ENCODE measurements at regions not wholly inside any gene's neighbourhood (a gene's known extent, or its start where the extent isn't known, plus 50 kb on each side); places are given as distances from the start of the nearest gene placed in this dataset.

DNA sequence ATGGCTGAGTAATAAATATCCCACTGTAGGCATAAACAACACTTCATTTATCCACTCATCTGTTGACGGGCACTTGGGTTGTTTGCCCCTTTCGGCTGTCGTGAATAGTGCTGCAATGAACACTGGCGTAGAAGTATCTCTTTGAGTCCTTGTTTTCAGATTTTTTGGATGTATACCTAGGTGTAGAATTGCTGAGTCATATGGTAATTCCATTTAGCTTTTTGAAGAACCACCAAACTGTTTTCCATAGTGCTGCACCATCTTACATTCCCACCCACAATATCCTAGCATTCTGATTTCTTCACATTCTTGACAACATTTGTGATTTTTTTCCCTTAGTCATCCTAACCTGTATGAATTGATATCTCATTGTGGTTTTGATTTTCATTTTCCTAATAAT, 109.0 kb downstream of the NXNL2 start:
- no peaks in the 10 kb centered on the region for H3K4me1 ChIP-seq (ENCODE audit: control insufficient read depth, insufficient read depth, low read length)
- H3K27ac ChIP-seq (ENCODE audit: low read depth, low read length): no peak overlapping the region
- no peak overlapping the region for H3K4me3 ChIP-seq (ENCODE audit: low read depth, low read length)
- no peak overlapping the region for H3K9ac ChIP-seq (ENCODE audit: low read depth, low read length)
- peaks cover 2% of the 10 kb centered on the region; the same call in 1 of the 2 replicates for H3K9me3 ChIP-seq (ENCODE audit: control insufficient read depth, insufficient read depth, low read length)
- H3K36me3 ChIP-seq (ENCODE audit: control insufficient read depth, insufficient read depth, low read length): no peaks in the 10 kb centered on the region
- H3K27me3 ChIP-seq (ENCODE audit: control insufficient read depth, insufficient read depth, low read length): no peaks in the 10 kb centered on the region

DNA sequence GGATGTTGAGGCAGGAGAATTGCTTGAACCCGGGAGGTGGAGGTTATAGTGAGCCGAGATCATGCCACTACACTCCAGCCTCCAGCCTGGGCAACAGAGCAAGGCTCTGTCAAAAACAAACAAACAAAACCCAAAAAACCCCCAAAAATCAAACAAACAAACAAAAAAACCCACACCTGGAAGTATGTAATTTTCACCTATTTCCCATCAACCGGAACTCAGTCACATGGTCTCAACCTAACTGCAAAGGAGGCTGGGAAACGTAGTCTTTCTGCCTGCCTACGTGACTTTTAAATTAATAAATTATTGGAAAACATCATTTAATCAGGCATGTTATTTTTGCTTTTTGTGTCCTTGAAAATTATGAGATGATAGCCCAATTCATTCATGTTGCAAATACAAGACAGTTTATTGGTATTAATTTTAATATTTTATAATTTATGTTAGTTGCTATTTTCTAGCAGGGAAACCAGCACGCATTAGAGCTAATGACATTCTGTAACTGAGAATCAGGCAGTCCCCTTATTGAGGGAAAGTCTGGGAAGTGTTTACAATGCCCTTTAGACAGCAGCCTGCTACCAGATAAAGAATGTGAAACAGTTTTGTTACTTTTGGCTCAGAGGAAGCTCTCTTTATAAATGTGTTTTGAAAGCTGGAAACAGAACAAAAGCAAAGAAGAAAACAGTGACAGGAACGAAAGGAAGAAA, 110.3 kb downstream of the NXNL2 start:
- no peaks in the 10 kb centered on the region for H3K36me3 ChIP-seq (ENCODE audit: control insufficient read depth, insufficient read depth, low read length)
- H3K9ac ChIP-seq (ENCODE audit: low read depth, low read length): no peak overlapping the region
- no peak overlapping the region for H3K27ac ChIP-seq (ENCODE audit: low read depth, low read length)
- H3K4me3 ChIP-seq (ENCODE audit: low read depth, low read length): no peak overlapping the region
- H3K4me1 ChIP-seq (ENCODE audit: control insufficient read depth, insufficient read depth, low read length): no peaks in the 10 kb centered on the region
- peaks cover 2% of the 10 kb centered on the region; the same call in 1 of the 2 replicates for H3K9me3 ChIP-seq (ENCODE audit: control insufficient read depth, insufficient read depth, low read length)
- H3K27me3 ChIP-seq (ENCODE audit: control insufficient read depth, insufficient read depth, low read length): no peaks in the 10 kb centered on the region

DNA sequence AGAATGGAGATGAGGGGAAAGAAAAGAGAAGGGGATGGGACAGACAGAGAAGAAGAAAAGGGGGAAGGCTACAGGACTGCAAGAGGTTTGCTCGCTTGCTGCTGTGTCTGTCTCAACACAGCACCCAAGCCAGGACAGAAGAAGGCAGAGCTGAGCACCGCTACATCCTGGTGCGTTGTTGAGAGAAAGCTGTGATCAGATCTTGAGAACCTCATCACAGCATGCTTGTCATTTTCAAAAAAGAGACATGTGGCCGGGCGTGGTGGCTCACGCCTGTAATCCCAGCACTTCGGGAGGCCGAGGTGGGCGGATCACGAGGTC, 110.9 kb downstream of the NXNL2 start:
- Histone ChIP-seq H3K4me1 (ENCODE audit: control insufficient read depth, insufficient read depth, low read length) (no peaks in the 10 kb centered on the region), H3K27me3 (ENCODE audit: control insufficient read depth, insufficient read depth, low read length) (no peaks in the 10 kb centered on the region), H3K9ac (ENCODE audit: low read depth, low read length) (no peak overlapping the region), H3K4me3 (ENCODE audit: low read depth, low read length) (no peak overlapping the region), H3K27ac (ENCODE audit: low read depth, low read length) (no peak overlapping the region), H3K36me3 (ENCODE audit: control insufficient read depth, insufficient read depth, low read length) (no peaks in the 10 kb centered on the region), H3K9me3 (ENCODE audit: control insufficient read depth, insufficient read depth, low read length) (peaks cover 2% of the 10 kb centered on the region; the same call in 1 of the 2 replicates)

DNA sequence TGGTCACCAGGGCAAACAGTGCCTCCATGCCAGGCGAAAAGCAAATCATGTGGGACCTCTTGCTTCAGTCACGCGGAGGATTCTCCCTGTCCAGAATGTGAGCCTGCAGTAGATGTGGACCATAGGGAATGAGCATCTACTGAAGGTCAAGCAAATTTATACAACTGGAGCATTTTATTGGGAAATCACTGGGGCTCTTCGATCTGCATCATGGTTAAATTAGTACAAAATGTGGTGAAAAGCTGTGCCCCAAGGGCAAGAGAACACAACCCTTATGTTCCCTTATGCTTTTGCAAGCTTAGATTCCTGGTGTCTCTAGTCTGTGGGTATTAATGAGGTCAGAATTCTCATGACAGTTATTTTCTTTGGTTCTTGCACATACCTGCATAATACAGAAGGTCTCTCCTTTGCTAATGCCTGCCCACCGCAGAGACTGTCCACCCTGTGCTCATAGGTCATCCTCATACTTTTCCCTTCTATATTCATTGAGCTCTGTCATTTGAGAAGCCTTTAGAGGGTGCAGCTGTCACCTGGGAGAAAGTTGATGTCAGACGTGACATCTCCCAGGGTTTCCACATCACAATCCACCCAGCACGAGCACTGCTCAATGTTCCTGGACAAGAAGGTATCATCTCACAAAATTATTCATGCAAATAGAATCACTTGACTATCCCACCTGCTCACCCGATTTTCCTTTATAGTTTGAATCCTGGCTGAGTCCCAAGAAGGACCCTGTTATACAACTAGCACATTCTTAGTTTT, 111.7 kb downstream of the NXNL2 start:
- Histone ChIP-seq H3K27me3 (ENCODE audit: control insufficient read depth, insufficient read depth, low read length) (no peaks in the 10 kb centered on the region), H3K4me3 (ENCODE audit: low read depth, low read length) (no peak overlapping the region), H3K36me3 (ENCODE audit: control insufficient read depth, insufficient read depth, low read length) (no peaks in the 10 kb centered on the region), H3K9me3 (ENCODE audit: control insufficient read depth, insufficient read depth, low read length) (peaks cover 2% of the 10 kb centered on the region; the same call in 1 of the 2 replicates), H3K9ac (ENCODE audit: low read depth, low read length) (no peak overlapping the region), H3K4me1 (ENCODE audit: control insufficient read depth, insufficient read depth, low read length) (no peaks in the 10 kb centered on the region), H3K27ac (ENCODE audit: low read depth, low read length) (no peak overlapping the region)

DNA sequence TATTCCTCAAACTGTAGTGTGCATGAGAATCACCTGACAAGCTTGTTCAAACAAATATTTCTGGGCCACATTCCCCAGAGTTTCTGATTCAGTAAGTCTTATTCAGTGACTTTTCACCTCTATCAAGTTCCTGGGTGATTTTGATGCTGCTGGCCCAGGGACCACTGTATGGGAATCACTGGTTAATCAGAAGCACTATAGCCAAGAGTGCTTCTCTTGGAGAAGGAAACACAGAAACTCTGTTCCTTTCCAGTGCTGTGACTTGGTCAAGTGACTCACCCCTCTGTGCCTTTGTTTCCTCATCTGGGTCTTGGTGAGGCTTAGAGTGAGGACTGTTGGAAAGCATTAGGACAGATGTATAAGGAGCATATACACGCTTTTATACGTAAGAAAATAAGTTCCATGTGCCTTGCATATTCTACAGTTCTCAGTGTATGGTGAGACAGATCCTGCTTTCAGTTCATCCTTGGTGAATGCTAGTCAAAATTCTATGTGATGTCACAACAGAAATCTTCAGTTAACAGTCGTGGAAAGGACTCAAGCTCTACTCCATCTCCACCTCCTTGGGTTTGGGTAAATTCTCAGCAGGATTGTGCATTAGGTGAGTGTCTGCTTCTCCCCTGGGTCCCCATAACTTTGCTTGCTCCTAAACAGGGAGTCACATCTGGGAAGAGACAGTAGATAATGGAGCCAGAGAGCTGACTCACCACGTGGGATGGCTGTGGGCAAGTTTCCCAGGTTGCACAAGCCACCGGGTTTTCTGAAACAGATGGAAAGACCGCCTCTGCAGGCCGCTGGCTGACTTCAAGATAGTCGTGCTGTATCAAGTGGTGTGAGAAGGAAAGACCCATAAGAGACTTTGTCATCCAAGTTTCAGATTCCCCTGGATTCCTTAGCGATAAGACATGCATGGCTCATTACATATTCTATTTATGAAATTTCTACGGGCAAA, 117.0 kb downstream of the NXNL2 start:
- H3K9ac ChIP-seq (ENCODE audit: low read depth, low read length): no peak overlapping the region
- H3K36me3 ChIP-seq (ENCODE audit: control insufficient read depth, insufficient read depth, low read length): no peaks in the 10 kb centered on the region
- no peak overlapping the region for H3K27ac ChIP-seq (ENCODE audit: low read depth, low read length)
- H3K9me3 ChIP-seq (ENCODE audit: control insufficient read depth, insufficient read depth, low read length): no peaks in the 10 kb centered on the region; the same call in 1 of the 2 replicates
- H3K27me3 ChIP-seq (ENCODE audit: control insufficient read depth, insufficient read depth, low read length): no peaks in the 10 kb centered on the region
- no peaks in the 10 kb centered on the region for H3K4me1 ChIP-seq (ENCODE audit: control insufficient read depth, insufficient read depth, low read length)
- H3K4me3 ChIP-seq (ENCODE audit: low read depth, low read length): no peak overlapping the region

DNA sequence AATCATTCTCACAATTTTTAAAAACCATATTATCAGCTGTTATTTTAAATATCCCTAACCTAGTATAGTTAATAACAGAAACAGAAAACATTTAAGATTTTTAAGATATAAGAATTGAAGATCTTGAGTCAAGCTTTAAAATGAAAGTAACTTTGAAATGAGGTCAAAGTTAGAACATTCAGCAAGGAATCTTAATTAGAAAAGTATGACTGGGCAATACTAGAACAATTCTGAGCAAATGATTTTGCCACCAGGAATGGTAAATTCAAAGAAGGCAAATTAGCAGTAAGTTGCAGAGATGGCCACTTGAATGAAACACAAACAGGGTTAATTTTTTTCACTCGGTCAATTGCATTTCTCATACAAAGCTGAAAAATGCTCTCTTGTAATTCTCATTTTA, 117.9 kb downstream of the NXNL2 start:
- Histone ChIP-seq H3K9me3 (ENCODE audit: control insufficient read depth, insufficient read depth, low read length) (no peaks in the 10 kb centered on the region; the same call in 1 of the 2 replicates), H3K4me3 (ENCODE audit: low read depth, low read length) (no peak overlapping the region)

DNA sequence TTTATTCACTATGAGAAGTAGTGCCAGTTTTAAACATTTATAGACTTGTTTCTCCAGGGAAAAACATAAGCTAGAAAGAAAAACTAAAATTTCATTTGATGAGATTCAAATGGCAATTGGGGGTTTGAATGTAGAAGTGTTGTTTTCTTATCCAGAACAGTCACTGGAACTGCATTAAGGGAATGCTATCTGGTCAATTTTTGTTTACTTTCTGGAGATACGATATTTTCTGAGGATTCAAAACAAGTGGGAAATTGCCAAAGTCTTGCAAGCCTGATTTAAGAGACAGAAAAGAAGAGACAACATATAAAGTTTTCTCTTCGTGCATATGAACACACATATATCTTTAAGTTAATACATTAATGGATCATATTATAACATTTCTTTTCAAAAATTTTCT, 118.4 kb downstream of the NXNL2 start:
- Histone ChIP-seq H3K9ac (ENCODE audit: low read depth, low read length) (no peak overlapping the region), H3K4me1 (ENCODE audit: control insufficient read depth, insufficient read depth, low read length) (no peaks in the 10 kb centered on the region), H3K27me3 (ENCODE audit: control insufficient read depth, insufficient read depth, low read length) (no peaks in the 10 kb centered on the region), H3K27ac (ENCODE audit: low read depth, low read length) (no peak overlapping the region), H3K36me3 (ENCODE audit: control insufficient read depth, insufficient read depth, low read length) (no peaks in the 10 kb centered on the region), H3K4me3 (ENCODE audit: low read depth, low read length) (no peak overlapping the region), H3K9me3 (ENCODE audit: control insufficient read depth, insufficient read depth, low read length) (no peaks in the 10 kb centered on the region; the same call in 1 of the 2 replicates)

More for the DNA sequence above, 117.9 kb downstream of the NXNL2 start:
- no peaks in the 10 kb centered on the region for H3K36me3 ChIP-seq (ENCODE audit: control insufficient read depth, insufficient read depth, low read length)
- no peak overlapping the region for H3K27ac ChIP-seq (ENCODE audit: low read depth, low read length)
- no peak overlapping the region for H3K9ac ChIP-seq (ENCODE audit: low read depth, low read length)
- no peaks in the 10 kb centered on the region for H3K27me3 ChIP-seq (ENCODE audit: control insufficient read depth, insufficient read depth, low read length)
- H3K4me1 ChIP-seq (ENCODE audit: control insufficient read depth, insufficient read depth, low read length): no peaks in the 10 kb centered on the region

DNA sequence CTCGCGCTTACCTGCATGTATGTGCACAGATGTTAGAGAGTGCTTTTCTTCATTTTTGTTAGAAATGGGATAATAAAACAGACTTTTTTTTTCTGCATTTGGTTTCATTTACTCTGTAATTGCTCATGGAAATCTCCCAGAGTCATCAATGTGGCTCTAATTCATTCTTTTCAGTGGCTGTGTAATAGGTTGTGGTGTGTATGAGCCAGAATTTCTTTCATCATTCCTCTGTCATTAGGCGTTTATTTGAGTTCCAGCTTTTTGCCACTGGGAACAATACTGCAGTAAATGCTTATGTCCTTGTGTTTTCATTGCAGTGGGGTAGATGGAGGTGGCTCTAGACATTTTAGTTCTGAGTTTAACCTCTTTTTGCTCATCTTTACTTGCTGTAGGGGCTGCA, 118.9 kb downstream of the NXNL2 start:
- no peaks in the 10 kb centered on the region for H3K36me3 ChIP-seq (ENCODE audit: control insufficient read depth, insufficient read depth, low read length)

DNA sequence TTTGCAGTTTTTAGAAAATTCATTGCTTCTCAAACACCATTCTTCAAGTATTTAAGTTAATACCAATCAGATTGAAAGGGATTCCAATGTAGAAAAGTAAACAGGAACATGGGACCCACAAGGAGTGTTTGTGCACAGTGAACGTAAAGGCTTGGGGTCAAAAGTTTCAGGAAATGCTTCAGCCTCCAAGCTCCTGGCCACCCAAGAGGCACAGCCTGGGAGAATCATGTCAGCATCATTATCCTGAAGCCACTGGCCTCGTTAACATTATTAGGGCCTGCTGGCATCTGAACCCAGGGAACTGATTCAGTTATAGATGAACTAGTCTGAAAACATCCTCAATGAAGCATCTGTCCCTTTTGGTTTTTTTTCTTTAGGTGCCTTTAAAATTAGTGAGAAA, 122.9 kb downstream of the NXNL2 start:
- no peaks in the 10 kb centered on the region for H3K4me1 ChIP-seq (ENCODE audit: control insufficient read depth, insufficient read depth, low read length)

More for the DNA sequence above, 118.9 kb downstream of the NXNL2 start:
- no peak overlapping the region for H3K9ac ChIP-seq (ENCODE audit: low read depth, low read length)
- H3K4me3 ChIP-seq (ENCODE audit: low read depth, low read length): no peak overlapping the region
- H3K4me1 ChIP-seq (ENCODE audit: control insufficient read depth, insufficient read depth, low read length): no peaks in the 10 kb centered on the region
- H3K9me3 ChIP-seq (ENCODE audit: control insufficient read depth, insufficient read depth, low read length): no peaks in the 10 kb centered on the region; the same call in 1 of the 2 replicates
- no peaks in the 10 kb centered on the region for H3K27me3 ChIP-seq (ENCODE audit: control insufficient read depth, insufficient read depth, low read length)
- H3K27ac ChIP-seq (ENCODE audit: low read depth, low read length): no peak overlapping the region

DNA sequence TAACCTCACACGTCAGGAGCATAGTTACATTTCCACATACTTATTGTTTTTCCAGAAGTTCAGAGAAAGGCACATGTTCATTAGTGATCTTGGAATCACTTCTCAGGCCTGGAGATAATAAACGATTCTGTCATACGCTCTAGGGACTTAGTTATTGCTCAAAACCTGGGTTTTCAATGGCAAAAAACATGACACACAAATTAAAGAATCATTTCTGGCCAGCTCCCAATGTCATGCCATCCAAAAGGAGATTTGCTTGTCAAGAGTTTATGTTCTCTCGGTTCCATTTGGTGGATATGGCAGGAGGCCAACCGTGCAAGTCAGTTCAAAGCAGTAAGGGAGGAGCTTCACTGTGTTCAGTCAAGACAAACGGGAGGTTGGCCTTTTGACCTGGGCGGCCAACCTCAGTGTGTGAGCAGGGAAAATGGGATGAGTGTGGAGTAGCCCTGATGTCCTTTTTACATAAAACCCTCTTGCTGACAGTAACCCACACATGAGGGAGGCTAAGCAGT, 123.4 kb downstream of the NXNL2 start:
- H3K4me3 ChIP-seq (ENCODE audit: low read depth, low read length): no peak overlapping the region
- H3K27me3 ChIP-seq (ENCODE audit: control insufficient read depth, insufficient read depth, low read length): no peaks in the 10 kb centered on the region
- H3K9me3 ChIP-seq (ENCODE audit: control insufficient read depth, insufficient read depth, low read length): no peaks in the 10 kb centered on the region
- no peak overlapping the region for H3K27ac ChIP-seq (ENCODE audit: low read depth, low read length)
- H3K36me3 ChIP-seq (ENCODE audit: control insufficient read depth, insufficient read depth, low read length): no peaks in the 10 kb centered on the region
- H3K4me1 ChIP-seq (ENCODE audit: control insufficient read depth, insufficient read depth, low read length): no peaks in the 10 kb centered on the region
- no peak overlapping the region for H3K9ac ChIP-seq (ENCODE audit: low read depth, low read length)

More for the DNA sequence above, 122.9 kb downstream of the NXNL2 start:
- Histone ChIP-seq H3K27me3 (ENCODE audit: control insufficient read depth, insufficient read depth, low read length) (no peaks in the 10 kb centered on the region), H3K4me3 (ENCODE audit: low read depth, low read length) (no peak overlapping the region), H3K9ac (ENCODE audit: low read depth, low read length) (no peak overlapping the region), H3K27ac (ENCODE audit: low read depth, low read length) (no peak overlapping the region), H3K36me3 (ENCODE audit: control insufficient read depth, insufficient read depth, low read length) (no peaks in the 10 kb centered on the region), H3K9me3 (ENCODE audit: control insufficient read depth, insufficient read depth, low read length) (no peaks in the 10 kb centered on the region)
